ENCODE measurements at regions not wholly inside any gene's neighbourhood (a gene's known extent, or its start where the extent isn't known, plus 50 kb on each side); places are given as distances from the start of the nearest gene placed in this dataset.

- TF ChIP-seq, protein P1, sequence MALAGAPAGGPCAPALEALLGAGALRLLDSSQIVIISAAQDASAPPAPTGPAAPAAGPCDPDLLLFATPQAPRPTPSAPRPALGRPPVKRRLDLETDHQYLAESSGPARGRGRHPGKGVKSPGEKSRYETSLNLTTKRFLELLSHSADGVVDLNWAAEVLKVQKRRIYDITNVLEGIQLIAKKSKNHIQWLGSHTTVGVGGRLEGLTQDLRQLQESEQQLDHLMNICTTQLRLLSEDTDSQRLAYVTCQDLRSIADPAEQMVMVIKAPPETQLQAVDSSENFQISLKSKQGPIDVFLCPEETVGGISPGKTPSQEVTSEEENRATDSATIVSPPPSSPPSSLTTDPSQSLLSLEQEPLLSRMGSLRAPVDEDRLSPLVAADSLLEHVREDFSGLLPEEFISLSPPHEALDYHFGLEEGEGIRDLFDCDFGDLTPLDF (CRISPR knock-in tag; IDR thresholded peaks at IDR 0.05) = no peak
- no peak for TF ChIP-seq CTCF (IDR thresholded peaks at IDR 0.05)
- TF ChIP-seq IRF1 (CRISPR knock-in tag; IDR thresholded peaks at IDR 0.05) = no peak
- no peak for TF ChIP-seq ZNF121 (CRISPR knock-in tag; IDR thresholded peaks at IDR 0.05)
- no peak for TF ChIP-seq CREB1 (CRISPR knock-in tag; IDR thresholded peaks at IDR 0.05)
- TF ChIP-seq, protein P2, sequence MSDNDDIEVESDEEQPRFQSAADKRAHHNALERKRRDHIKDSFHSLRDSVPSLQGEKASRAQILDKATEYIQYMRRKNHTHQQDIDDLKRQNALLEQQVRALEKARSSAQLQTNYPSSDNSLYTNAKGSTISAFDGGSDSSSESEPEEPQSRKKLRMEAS (CRISPR knock-in tag; IDR thresholded peaks at IDR 0.05) = no peak
- TF ChIP-seq, protein P3, sequence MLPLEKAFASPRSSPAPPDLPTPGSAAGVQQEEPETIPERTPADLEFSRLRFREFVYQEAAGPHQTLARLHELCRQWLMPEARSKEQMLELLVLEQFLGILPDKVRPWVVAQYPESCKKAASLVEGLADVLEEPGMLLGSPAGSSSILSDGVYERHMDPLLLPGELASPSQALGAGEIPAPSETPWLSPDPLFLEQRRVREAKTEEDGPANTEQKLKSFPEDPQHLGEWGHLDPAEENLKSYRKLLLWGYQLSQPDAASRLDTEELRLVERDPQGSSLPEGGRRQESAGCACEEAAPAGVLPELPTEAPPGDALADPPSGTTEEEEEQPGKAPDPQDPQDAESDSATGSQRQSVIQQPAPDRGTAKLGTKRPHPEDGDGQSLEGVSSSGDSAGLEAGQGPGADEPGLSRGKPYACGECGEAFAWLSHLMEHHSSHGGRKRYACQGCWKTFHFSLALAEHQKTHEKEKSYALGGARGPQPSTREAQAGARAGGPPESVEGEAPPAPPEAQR (CRISPR knock-in tag; IDR thresholded peaks at IDR 0.05) = no peak
- TF ChIP-seq ATF1 (CRISPR knock-in tag; IDR thresholded peaks at IDR 0.05) = no peak
These were observed 100.5 kb upstream of the RGMA start for GRCh38 chr15:93189561-93189960.
